Gastroesophageal sphincter (tissue), 3 donors: ENCODE measurements at regions not wholly inside any gene's neighbourhood (a gene's known extent, or its start where the extent isn't known, plus 50 kb on each side); places are given as distances from the start of the nearest gene placed in this dataset.

Experiments
- EP300 ChIP-seq: sonication (generic); formaldehyde crosslinking; IDR thresholded peaks from one replicate; pipeline ENCODE4 v1.6.1; 2017; ENCODE audit warnings: antibody characterized with exemption, mild to moderate bottlenecking
- POLR2A ChIP-seq, 2 donors: fragments of 450-650 bp; IDR thresholded peaks; one replicate each; pipeline ENCODE4 v1.6.1; 2017; ENCODE audit warnings: antibody characterized with exemption in 2 of 2, mild to moderate bottlenecking in 2 of 2, moderate library complexity in 1 of 2
- TF ChIP-seq, protein P1 (sequence below), 4 experiments: fragments of 200-600 bp in 2 of 4; fragments of 450-650 bp in 2 of 4; sonication (generic) in 1 of 4; IDR thresholded peaks; one replicate each; pipeline ENCODE4 v1.5.1; 2017 to 2019; ENCODE audit warnings: antibody characterized with exemption in 4 of 4, mild to moderate bottlenecking in 2 of 4, moderate library complexity in 2 of 4

- TF ChIP-seq EP300 (no peak), POLR2A (IDR thresholded peaks at IDR 0.05) (no peak)
- TF ChIP-seq, protein P1, sequence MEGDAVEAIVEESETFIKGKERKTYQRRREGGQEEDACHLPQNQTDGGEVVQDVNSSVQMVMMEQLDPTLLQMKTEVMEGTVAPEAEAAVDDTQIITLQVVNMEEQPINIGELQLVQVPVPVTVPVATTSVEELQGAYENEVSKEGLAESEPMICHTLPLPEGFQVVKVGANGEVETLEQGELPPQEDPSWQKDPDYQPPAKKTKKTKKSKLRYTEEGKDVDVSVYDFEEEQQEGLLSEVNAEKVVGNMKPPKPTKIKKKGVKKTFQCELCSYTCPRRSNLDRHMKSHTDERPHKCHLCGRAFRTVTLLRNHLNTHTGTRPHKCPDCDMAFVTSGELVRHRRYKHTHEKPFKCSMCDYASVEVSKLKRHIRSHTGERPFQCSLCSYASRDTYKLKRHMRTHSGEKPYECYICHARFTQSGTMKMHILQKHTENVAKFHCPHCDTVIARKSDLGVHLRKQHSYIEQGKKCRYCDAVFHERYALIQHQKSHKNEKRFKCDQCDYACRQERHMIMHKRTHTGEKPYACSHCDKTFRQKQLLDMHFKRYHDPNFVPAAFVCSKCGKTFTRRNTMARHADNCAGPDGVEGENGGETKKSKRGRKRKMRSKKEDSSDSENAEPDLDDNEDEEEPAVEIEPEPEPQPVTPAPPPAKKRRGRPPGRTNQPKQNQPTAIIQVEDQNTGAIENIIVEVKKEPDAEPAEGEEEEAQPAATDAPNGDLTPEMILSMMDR (IDR thresholded peaks at IDR 0.05) = no peak
Measured at GRCh38 chr2:192814376-192814775, 619.6 kb upstream of the TMEFF2 start.
